Left forelimb (tissue), 1 donor: ENCODE measurements at regions not wholly inside any gene's neighbourhood (a gene's known extent, or its start where the extent isn't known, plus 50 kb on each side); places are given as distances from the start of the nearest gene placed in this dataset.

Source experiments
- DNase-seq: peaks from one replicate; pipeline ENCODE4 v3.0.0-alpha.2; 2018; ENCODE audit warnings: low spot score

GRCh38 chr16:51391798-51392511 is 240.9 kb upstream of the SALL1 start:
- DNase-seq, result no peak

DNA sequence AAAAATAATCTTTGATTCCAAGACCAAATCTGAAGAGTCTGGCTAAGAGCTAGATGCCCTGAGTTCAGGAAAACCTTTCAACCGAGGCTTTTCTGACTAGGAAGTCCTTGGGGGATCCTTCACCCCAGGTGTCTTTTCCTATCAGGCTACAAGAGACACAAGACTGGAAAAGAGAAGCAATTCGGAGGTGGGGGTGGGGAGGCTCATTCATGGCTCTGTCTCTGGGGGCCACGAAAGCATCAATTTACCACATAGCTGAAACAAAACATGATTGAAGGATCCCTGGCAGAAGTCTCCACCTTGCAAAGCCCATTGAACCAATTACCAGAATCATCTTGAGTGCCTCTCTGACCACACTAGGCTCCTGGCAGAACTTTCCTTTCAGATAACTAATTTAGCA is 239.8 kb upstream of the SALL1 start:
- DNase-seq, result no peak

DNA sequence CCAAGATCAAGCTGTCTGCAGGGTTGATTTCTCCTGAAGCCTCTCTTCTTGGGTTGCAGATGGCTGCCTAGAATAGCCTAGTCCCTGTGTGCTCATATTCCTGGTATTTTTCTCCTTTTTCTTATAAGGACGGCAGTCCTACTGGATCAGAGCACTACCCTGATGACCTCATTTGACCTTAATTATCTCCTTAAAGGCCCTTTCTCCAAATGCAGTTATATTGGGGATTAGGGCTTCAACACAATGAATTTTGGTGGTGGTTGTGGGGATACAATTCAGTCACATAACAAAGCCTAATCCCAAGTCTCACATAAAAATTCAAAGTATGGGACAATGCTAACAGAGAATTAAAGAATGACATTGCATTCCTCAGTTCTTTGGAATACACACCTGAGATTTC is 238.8 kb upstream of the SALL1 start:
- DNase-seq, result no peak

DNA sequence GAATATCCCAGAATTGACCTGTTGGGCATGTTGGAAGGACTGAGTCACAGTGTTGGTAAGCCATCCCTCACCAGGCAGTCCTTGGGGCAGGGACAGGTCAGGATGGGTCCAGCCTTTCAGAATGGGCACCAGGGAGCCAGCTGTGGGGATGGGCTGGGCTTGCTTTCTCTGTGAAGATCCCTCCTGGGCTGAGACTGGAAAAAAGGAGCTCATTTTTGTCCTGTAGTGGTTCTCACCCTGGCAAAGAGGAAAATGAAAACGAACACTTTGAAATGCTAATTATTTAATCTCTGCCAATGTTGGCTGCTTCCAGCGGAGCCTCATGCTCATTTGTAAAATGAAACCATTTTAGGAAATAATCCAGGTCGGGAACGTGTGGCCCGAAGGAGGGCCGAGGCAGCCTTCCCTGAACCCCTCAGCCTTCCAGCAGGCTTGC is 237.5 kb upstream of the SALL1 start:
- no peak for DNase-seq

DNA sequence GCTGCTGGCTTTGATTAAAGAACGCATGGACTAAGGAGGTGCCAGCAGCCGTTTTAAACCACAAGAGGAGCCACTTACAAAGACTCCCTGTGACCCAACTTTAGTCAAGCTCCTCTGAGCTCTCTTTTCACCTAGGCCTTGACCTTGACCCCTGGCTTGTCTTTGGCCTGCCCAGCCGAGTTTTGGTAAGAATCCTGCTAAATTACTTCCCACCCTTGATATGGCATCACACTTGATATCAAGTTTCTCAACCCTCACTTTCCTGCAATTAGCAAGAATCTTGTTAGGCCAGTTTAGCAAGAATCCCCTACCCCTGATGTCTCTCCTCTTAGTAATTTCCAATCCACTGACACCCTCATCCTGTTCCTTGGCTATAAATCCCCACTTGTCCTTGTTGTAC is 232.8 kb upstream of the SALL1 start:
- no peak for DNase-seq

- no peak for DNase-seq
Measured at GRCh38 chr16:51382940-51383339, 231.9 kb upstream of the SALL1 start.

DNA sequence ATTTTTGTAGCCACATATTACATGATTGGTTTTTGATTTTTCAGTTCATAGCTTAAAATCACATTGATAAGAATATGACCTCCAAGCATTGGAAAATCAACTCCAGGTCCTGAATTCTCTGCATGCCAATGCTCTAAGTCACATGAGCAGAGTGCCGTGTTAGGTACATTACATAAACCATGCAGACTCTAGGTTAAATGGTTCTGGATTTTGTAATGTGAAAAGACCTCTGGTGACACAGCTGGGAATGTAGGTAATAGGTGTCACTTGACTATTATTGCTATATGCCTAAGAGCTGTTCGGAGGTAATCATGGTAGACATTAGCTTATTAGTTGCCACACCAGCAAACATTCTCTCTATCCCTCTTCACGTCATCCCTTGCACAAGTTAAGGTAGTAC is 231.1 kb upstream of the SALL1 start:
- DNase-seq, result no peak

GRCh38 chr16:51376080-51376479 is 225.0 kb upstream of the SALL1 start:
- DNase-seq, result no peak

- DNase-seq, result no peak
Measured at GRCh38 chr16:51374790-51375189, 223.7 kb upstream of the SALL1 start.

DNA sequence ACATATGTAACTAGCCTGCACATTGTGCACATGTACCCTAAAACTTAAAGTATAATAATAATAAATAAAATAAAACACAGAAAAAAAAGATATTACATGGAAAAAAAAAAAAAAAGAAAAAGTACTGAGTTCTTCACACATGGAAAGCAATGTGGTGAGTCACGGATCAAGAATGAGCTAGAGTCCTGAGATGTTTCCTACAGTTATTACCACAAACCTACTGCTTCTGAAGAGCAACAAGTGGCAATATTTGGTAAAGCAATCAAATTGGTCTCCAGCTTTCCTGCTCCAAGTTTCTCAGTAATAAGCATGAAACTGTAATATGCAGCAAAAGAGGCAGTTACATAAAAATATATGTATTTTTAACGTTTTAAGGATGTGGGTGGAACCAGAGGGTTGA is 223.3 kb upstream of the SALL1 start:
- no peak for DNase-seq

DNA sequence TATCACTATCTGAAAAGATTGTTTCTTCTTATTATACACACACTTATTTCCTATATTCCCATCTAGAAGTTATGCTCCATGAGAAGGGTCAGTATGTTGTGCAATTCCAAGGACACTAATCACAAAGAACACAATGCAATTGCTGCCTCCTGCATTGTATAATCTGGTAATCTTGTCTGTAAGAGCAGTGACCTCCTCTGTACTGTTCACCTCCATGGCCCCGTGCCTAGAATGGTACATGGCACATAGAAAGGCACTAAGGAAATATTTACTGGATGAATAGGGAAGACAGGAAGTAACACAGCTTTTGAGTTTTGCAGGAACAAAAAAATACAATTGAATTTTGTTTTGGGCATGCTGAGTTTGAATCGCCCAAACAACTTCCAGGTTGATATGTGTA is 214.6 kb upstream of the SALL1 start:
- no peak for DNase-seq

- DNase-seq, result no peak
Measured at GRCh38 chr16:51359141-51359955, 208.3 kb upstream of the SALL1 start.

- DNase-seq, result no peak
Measured at GRCh38 chr16:51357839-51358238, 206.8 kb upstream of the SALL1 start.

DNA sequence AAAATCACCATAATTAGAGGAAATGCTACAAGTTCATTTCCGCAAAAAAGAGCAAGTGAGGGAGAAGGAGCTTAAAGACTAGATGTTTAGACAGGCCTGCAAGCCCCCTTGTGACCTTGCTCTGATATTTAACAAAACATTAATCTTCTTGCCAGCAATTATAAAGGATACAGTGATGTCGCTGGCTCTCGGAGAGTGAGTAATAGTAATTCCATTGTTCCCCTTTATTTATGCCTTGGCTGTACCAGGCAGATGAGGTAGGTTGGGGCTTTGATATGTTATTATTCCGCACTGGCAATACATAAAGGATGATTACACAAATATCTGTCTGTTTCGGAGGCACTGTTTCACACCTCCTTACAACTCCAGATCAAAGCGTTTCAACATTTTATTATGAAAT is 204.8 kb upstream of the SALL1 start:
- no peak for DNase-seq

- no peak for DNase-seq
Measured at GRCh38 chr16:51355195-51355594, 204.1 kb upstream of the SALL1 start.

- DNase-seq, result no peak
Measured at GRCh38 chr16:51353055-51353454, 202.0 kb upstream of the SALL1 start.

GRCh38 chr16:51349626-51350025 is 198.6 kb upstream of the SALL1 start:
- no peak for DNase-seq

GRCh38 chr16:51343411-51343810 is 192.3 kb upstream of the SALL1 start:
- DNase-seq, result no peak

GRCh38 chr16:51341204-51341603 is 190.1 kb upstream of the SALL1 start:
- DNase-seq, result no peak

DNA sequence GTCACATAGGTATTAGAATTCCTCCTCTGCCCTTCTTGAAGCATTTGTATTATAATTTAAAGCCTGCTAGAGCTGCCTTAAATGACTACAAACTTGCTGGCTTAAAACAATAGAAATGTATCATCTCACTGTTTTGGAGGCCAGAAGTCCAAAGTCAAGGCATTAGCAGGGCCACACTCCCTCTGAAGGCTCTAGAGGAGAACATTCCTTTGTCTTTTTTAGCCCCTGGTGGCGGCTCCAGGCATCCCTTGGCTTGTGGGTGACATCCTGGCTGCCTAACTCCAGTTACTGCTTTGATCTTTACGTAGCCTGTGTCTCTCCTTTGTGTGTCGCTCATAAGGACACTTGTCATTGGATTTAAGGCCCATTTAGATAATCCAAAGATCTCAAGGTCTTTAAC is 186.6 kb upstream of the SALL1 start:
- DNase-seq, result no peak

DNA sequence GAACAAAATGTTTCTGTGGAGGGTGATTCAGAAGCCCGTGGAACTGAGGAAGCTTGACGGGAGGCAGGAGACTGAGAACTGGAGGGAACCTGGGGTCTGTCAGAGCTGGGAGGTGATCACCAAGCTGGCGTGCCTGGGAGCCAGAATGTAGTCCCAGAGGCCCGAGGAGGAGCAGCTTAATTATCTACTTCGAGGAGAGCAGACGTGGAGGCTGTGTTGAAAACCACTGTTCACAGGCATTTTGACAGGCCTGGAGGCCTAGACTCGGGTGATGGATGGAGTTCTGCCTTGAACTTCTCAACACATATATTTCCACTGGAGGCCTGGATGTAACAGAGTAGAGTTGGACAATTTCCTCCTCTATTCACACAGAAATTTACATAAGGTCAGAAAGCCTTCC is 177.7 kb upstream of the SALL1 start:
- DNase-seq, result no peak

DNA sequence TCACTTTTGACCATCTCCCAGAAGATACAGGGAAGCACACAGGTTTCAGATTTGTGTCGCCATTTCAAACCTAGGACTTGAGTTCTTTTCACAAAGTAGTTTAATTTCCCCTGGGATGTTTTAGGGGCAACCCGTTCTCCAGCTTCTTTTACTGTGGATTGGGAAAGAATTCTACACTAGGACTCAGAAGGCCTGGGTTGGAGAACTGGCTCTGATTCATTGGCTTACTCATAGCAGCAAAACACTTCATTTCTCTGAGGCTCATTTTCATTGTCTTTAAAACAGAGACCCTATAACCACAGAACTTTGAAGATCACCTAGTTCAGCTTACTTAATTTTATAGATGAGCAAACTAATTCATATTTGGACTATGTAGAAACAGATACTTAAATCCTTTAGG is 175.9 kb upstream of the SALL1 start:
- no peak for DNase-seq

- DNase-seq, result no peak
Measured at GRCh38 chr16:51326131-51326856, 175.2 kb upstream of the SALL1 start.
